H9 (cell line): ENCODE measurements at regions not wholly inside any gene's neighbourhood (a gene's known extent, or its start where the extent isn't known, plus 50 kb on each side); places are given as distances from the start of the nearest gene placed in this dataset.

ENCODE experiments used
- DNase-seq: peaks from one replicate; pipeline ENCODE4 v3.0.0-alpha.2; 2017
- H2AFZ ChIP-seq: one replicate; pipeline ENCODE4 v1.6.1; 2013; ENCODE audit warnings: mild to moderate bottlenecking, low read length, control low read depth, moderate library complexity
- H2AK5ac ChIP-seq: 2 replicates; pipeline ENCODE4 v1.6.1; 2013; ENCODE audit warnings: low read length, control low read depth, mixed read lengths; ENCODE audit not compliant: insufficient read length
- H2BK120ac ChIP-seq: one replicate; pipeline ENCODE4 v1.6.1; 2013; ENCODE audit warnings: low read depth, mild to moderate bottlenecking, low read length, control low read depth, inconsistent platforms; ENCODE audit not compliant: poor library complexity, severe bottlenecking
- H2BK12ac ChIP-seq: 2 replicates; pipeline ENCODE4 v1.6.1; 2013; ENCODE audit warnings: low read length, control low read depth, mixed read lengths, low read depth; ENCODE audit not compliant: insufficient read length
- H2BK15ac ChIP-seq: 2 replicates; pipeline ENCODE4 v1.6.1; 2013; ENCODE audit warnings: low read depth, low read length, control low read depth
- H2BK20ac ChIP-seq: one replicate; pipeline ENCODE4 v1.6.1; 2013; ENCODE audit warnings: low read depth, mild to moderate bottlenecking, low read length, control low read depth, inconsistent platforms; ENCODE audit not compliant: poor library complexity, severe bottlenecking
- H2BK5ac ChIP-seq: 2 replicates; pipeline ENCODE4 v1.6.1; 2013; ENCODE audit warnings: low read length, control low read depth, mixed read lengths; ENCODE audit not compliant: insufficient read length
- H3K14ac ChIP-seq: 2 replicates; pipeline ENCODE4 v1.6.1; 2013; ENCODE audit warnings: low read length, control low read depth; ENCODE audit not compliant: insufficient read depth
- H3K18ac ChIP-seq: 2 replicates; pipeline ENCODE4 v1.6.1; 2013; ENCODE audit warnings: low read depth, mild to moderate bottlenecking, mixed read lengths, low read length, control low read depth; ENCODE audit not compliant: insufficient read length
- H3K23ac ChIP-seq: 2 replicates; pipeline ENCODE4 v1.6.1; 2013; ENCODE audit warnings: low read length, control low read depth, mixed read lengths, low read depth; ENCODE audit not compliant: insufficient read length
- H3K23me2 ChIP-seq: 2 replicates; pipeline ENCODE4 v1.6.1; 2013; ENCODE audit warnings: low read depth, mild to moderate bottlenecking, mixed read lengths, low read length, control low read depth; ENCODE audit not compliant: insufficient read length, poor library complexity, severe bottlenecking
- H3K27ac ChIP-seq: 2 replicates; pipeline ENCODE4 v1.5.1; 2013; ENCODE audit warnings: low read length, control low read depth, mixed read lengths, low read depth; ENCODE audit not compliant: insufficient read length
- H3K27me3 ChIP-seq: 2 replicates; pipeline ENCODE4 v1.6.1; 2013; ENCODE audit warnings: low read length, control low read depth, inconsistent platforms; ENCODE audit not compliant: insufficient read depth
- H3K4ac ChIP-seq: 2 replicates; pipeline ENCODE4 v1.6.1; 2013; ENCODE audit warnings: low read depth, mild to moderate bottlenecking, control low read depth, inconsistent platforms, low read length, moderate library complexity
- H3K4me1 ChIP-seq: 2 replicates; pipeline ENCODE4 v1.6.1; 2013; ENCODE audit warnings: low read length, control low read depth, inconsistent platforms; ENCODE audit not compliant: insufficient read depth
- H3K4me2 ChIP-seq: 2 replicates; pipeline ENCODE4 v1.6.1; 2013; ENCODE audit warnings: low read length, control low read depth, mixed read lengths; ENCODE audit not compliant: insufficient read length, insufficient read depth
- H3K56ac ChIP-seq: 2 replicates; pipeline ENCODE4 v1.6.1; 2013; ENCODE audit warnings: low read depth, mild to moderate bottlenecking, mixed read lengths, low read length, control low read depth; ENCODE audit not compliant: insufficient read length
- H3K79me1 ChIP-seq: 2 replicates; pipeline ENCODE4 v1.6.1; 2013; ENCODE audit warnings: low read depth, mild to moderate bottlenecking, moderate library complexity, low read length, control low read depth, inconsistent platforms; ENCODE audit not compliant: insufficient read depth, poor library complexity, severe bottlenecking
- H3K79me2 ChIP-seq: 2 replicates; pipeline ENCODE4 v1.6.1; 2013; ENCODE audit warnings: low read length, control low read depth, inconsistent platforms; ENCODE audit not compliant: insufficient read depth
- H3K9ac ChIP-seq: 2 replicates; pipeline ENCODE4 v1.6.1; 2013; ENCODE audit warnings: low read length, control low read depth, mixed read lengths; ENCODE audit not compliant: insufficient read length; ENCODE audit errors: extremely low read depth
- H3K9me3 ChIP-seq: one replicate; pipeline ENCODE4 v1.6.1; 2013; ENCODE audit warnings: low read depth, low read length, inconsistent platforms; ENCODE audit not compliant: control insufficient read depth
- H3T11ph ChIP-seq: one replicate; pipeline ENCODE4 v1.6.1; 2013; ENCODE audit warnings: mild to moderate bottlenecking, low read length, control low read depth, inconsistent platforms
- H4K20me1 ChIP-seq: one replicate; pipeline ENCODE4 v1.6.1; 2013; ENCODE audit not compliant: control insufficient read depth, insufficient read length, insufficient read depth
- H4K5ac ChIP-seq: 2 replicates; pipeline ENCODE4 v1.6.1; 2013; ENCODE audit warnings: low read depth, mild to moderate bottlenecking, mixed read lengths, low read length, control low read depth; ENCODE audit not compliant: insufficient read length
- H4K8ac ChIP-seq: replicated peaks from 2 replicates; pipeline ENCODE4 v1.6.1; 2013; ENCODE audit warnings: low read length, control low read depth, mixed read lengths, low read depth; ENCODE audit not compliant: insufficient read length
- H4K91ac ChIP-seq: 2 replicates; pipeline ENCODE4 v1.6.1; 2013; ENCODE audit warnings: low read depth, mild to moderate bottlenecking, moderate library complexity, mixed read lengths, low read length, control low read depth; ENCODE audit not compliant: insufficient read length
- H3K27ac Mint-ChIP-seq, 3 experiments: 2 replicates in 2 of 3; 3 replicates in 1 of 3; pipeline ENCODE4 v1.8.0; 2020 to 2021; ENCODE audit warnings: mixed read lengths in 3 of 3, mild to moderate bottlenecking in 1 of 3, moderate library complexity in 1 of 3
- H3K27me3 Mint-ChIP-seq: 2 replicates; pipeline ENCODE4 v1.8.0; 2021; ENCODE audit warnings: low read depth, mild to moderate bottlenecking, moderate library complexity, mixed read lengths
- H3K36me3 Mint-ChIP-seq, 3 experiments: 2 replicates in 2 of 3; 3 replicates in 1 of 3; pipeline ENCODE4 v1.8.0; 2020 to 2021; ENCODE audit warnings: low read depth in 3 of 3, mixed read lengths in 3 of 3; ENCODE audit not compliant: insufficient read depth in 1 of 3
- H3K4me1 Mint-ChIP-seq, 2 experiments: 2 replicates each; pipeline ENCODE4 v1.8.0; 2020; ENCODE audit warnings: mixed read lengths in 2 of 2
- H3K4me3 Mint-ChIP-seq, 2 experiments: 2 replicates in 1 of 2; 3 replicates in 1 of 2; pipeline ENCODE4 v1.8.0; 2020 to 2021; ENCODE audit warnings: mild to moderate bottlenecking in 2 of 2, mixed read lengths in 2 of 2, moderate library complexity in 1 of 2
- H3K9me3 Mint-ChIP-seq, 2 experiments: 2 replicates in 1 of 2; 3 replicates in 1 of 2; pipeline ENCODE4 v1.8.0; 2020; ENCODE audit warnings: mild to moderate bottlenecking in 2 of 2, mixed read lengths in 2 of 2, moderate library complexity in 1 of 2
- WGBS: extraction: QIAGEN DNeasy Blood & Tissue Kit; methylation state at CpG from one replicate; pipeline ENCODE4 v1.1.7; 2013; ENCODE audit warnings: missing lambda C conversion rate, low lambda C conversion rate, mixed read lengths; ENCODE audit not compliant: insufficient read length; ENCODE audit errors: extremely low coverage; 5-methylcytosine and 5-hydroxymethylcytosine counted together
- TF ChIP-seq, protein P1 (sequence below): fragments of 200-600 bp; sonication (generic); conservative IDR thresholded peaks from 3 replicates; pipeline ENCODE4 v1.8.0; 2021; ENCODE audit warnings: antibody characterized with exemption, mild to moderate bottlenecking

DNA sequence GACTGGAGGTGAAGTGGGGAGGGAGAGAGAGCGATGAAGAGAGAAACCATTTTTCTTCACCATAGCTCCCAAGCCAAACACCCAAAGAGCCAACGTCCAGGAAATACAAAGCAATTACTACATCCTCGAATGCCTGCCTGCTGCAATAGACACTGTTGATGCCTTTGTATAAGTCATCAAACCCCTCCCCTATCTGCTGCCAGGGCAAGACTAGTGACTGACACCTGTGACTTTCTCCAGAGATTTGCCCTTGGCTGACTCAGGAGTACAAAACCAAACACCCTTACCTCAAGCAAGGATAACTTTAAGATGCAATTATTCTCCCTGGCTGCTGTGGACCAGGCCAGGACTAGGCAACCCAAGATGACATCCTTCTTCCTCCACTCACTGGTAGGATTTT is 81.8 kb upstream of the RASA1 start:
- Histone ChIP-seq H3K4me1 (no peaks in the 10 kb centered on the region), H3K14ac (no peak overlapping the region), H2BK5ac (no peak overlapping the region), H4K91ac (no peak overlapping the region), H3K4ac (no peak overlapping the region), H3K18ac (no peak overlapping the region), H2BK12ac (no peak overlapping the region), H2BK120ac (no peak overlapping the region), H3K27me3 (no peaks in the 10 kb centered on the region), H4K5ac (no peak overlapping the region), H4K20me1 (no peaks in the 10 kb centered on the region), H2AFZ (no peak overlapping the region), H2AK5ac (no peak overlapping the region), H3K23ac (no peak overlapping the region), H3K79me2 (no peaks in the 10 kb centered on the region), H3K9ac (no peak overlapping the region), H3K27ac (no peak overlapping the region), H3K23me2 (no peaks in the 10 kb centered on the region), H3T11ph (no peak overlapping the region), H2BK20ac (no peak overlapping the region), H3K4me2 (no peak overlapping the region), H4K8ac (no peak overlapping the region), H3K9me3 (no peaks in the 10 kb centered on the region), H2BK15ac (no peak overlapping the region), H3K56ac (no peak overlapping the region), H3K79me1 (no peaks in the 10 kb centered on the region)
- Mint-ChIP-seq H3K36me3 (no peaks in the 10 kb centered on the region), H3K27ac (no peak overlapping the region), H3K9me3 (no peaks in the 10 kb centered on the region), H3K4me3 (no peak overlapping the region), H3K27me3 (no peaks in the 10 kb centered on the region), H3K4me1 (peaks cover 2 to 3% of the 10 kb centered on the region in 2 experiments; a peak in 1 of 4 replicates)
- whole genome bisulfite sequencing = no CpG with 5 or more reads among the region's 3 CpGs
- TF ChIP-seq, protein P1, sequence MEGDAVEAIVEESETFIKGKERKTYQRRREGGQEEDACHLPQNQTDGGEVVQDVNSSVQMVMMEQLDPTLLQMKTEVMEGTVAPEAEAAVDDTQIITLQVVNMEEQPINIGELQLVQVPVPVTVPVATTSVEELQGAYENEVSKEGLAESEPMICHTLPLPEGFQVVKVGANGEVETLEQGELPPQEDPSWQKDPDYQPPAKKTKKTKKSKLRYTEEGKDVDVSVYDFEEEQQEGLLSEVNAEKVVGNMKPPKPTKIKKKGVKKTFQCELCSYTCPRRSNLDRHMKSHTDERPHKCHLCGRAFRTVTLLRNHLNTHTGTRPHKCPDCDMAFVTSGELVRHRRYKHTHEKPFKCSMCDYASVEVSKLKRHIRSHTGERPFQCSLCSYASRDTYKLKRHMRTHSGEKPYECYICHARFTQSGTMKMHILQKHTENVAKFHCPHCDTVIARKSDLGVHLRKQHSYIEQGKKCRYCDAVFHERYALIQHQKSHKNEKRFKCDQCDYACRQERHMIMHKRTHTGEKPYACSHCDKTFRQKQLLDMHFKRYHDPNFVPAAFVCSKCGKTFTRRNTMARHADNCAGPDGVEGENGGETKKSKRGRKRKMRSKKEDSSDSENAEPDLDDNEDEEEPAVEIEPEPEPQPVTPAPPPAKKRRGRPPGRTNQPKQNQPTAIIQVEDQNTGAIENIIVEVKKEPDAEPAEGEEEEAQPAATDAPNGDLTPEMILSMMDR = no peak
- DNase-seq = no peak
